ENCODE measurements at regions not wholly inside any gene's neighbourhood (a gene's known extent, or its start where the extent isn't known, plus 50 kb on each side); places are given as distances from the start of the nearest gene placed in this dataset.

GRCh38 chr10:33098951-33099663 is 141.1 kb upstream of the ITGB1 start:
- Histone ChIP-seq H3K14ac (ENCODE audit: insufficient read depth, low read length) (no peak overlapping the region), H2BK12ac (ENCODE audit: insufficient read length, low read depth, low read length) (no peak overlapping the region), H3T11ph (ENCODE audit: low read length) (no peak overlapping the region), H3K18ac (ENCODE audit: insufficient read length, low read depth, low read length) (no peak overlapping the region), H3K9me3 (ENCODE audit: control insufficient read depth, low read depth, low read length) (peaks cover 21% of the 10 kb centered on the region), H3K27ac (ENCODE audit: insufficient read length, low read depth, low read length) (no peak overlapping the region), H4K20me1 (ENCODE audit: control insufficient read depth, insufficient read depth, insufficient read length) (no peaks in the 10 kb centered on the region), H3K79me1 (ENCODE audit: insufficient read depth, low read depth, low read length, poor library complexity, severe bottlenecking) (no peaks in the 10 kb centered on the region), H3K9ac (ENCODE audit: extremely low read depth, insufficient read length, low read length) (no peak overlapping the region), H2AK5ac (ENCODE audit: insufficient read length, low read length) (no peak overlapping the region), H2BK15ac (ENCODE audit: low read depth, low read length) (no peak overlapping the region), H4K91ac (ENCODE audit: insufficient read length, low read depth, low read length) (no peak overlapping the region), H4K8ac (replicated peaks; ENCODE audit: insufficient read length, low read depth, low read length) (no peak overlapping the region), H3K4me1 (ENCODE audit: insufficient read depth, low read length) (peaks cover 4% of the 10 kb centered on the region; the same call in 1 of the 2 replicates), H2AFZ (ENCODE audit: low read length) (no peak overlapping the region), H3K79me2 (ENCODE audit: insufficient read depth, low read length) (no peaks in the 10 kb centered on the region), H3K23me2 (ENCODE audit: insufficient read length, low read depth, low read length, poor library complexity, severe bottlenecking) (no peaks in the 10 kb centered on the region), H3K56ac (ENCODE audit: insufficient read length, low read depth, low read length) (no peak overlapping the region), H3K4ac (ENCODE audit: low read depth, low read length) (no peak overlapping the region), H3K4me2 (ENCODE audit: insufficient read depth, insufficient read length, low read length) (no peak overlapping the region), H3K23ac (ENCODE audit: insufficient read length, low read depth, low read length) (no peak overlapping the region), H4K5ac (ENCODE audit: insufficient read length, low read depth, low read length) (no peak overlapping the region), H2BK20ac (ENCODE audit: low read depth, low read length, poor library complexity, severe bottlenecking) (no peak overlapping the region), H2BK120ac (ENCODE audit: low read depth, low read length, poor library complexity, severe bottlenecking) (no peak overlapping the region), H2BK5ac (ENCODE audit: insufficient read length, low read length) (no peak overlapping the region), H3K27me3 (ENCODE audit: insufficient read depth, low read length) (no peaks in the 10 kb centered on the region)
- no CpG with 5 or more reads among the region's 4 CpGs for WGBS (ENCODE audit: extremely low coverage, insufficient read length, low lambda C conversion rate)
- Mint-ChIP-seq H3K4me3 (no peak overlapping the region), H3K27me3 (ENCODE audit: low read depth) (peaks cover 3% of the 10 kb centered on the region), H3K27ac (no peak overlapping the region), H3K9me3 (peaks cover 34 to 39% of the 10 kb centered on the region in 2 experiments), H3K36me3 (ENCODE audit: insufficient read depth in 1 of 3, low read depth in 3 of 3) (peaks cover 17 to 36% (median 26%) of the 10 kb centered on the region in 3 experiments), H3K4me1 (peaks cover 15 to 18% of the 10 kb centered on the region in 2 experiments)
- no peak for TF ChIP-seq CTCF (conservative IDR thresholded peaks at IDR 0.05)
- DNase-seq = no peak

Data from H9 (cell line).